IMR-90 (cell line): ENCODE measurements at regions not wholly inside any gene's neighbourhood (a gene's known extent, or its start where the extent isn't known, plus 50 kb on each side); places are given as distances from the start of the nearest gene placed in this dataset.

Experiments used
- ATAC-seq: fragments of 200-7000 bp; cut with Tn5 transposase; 2 replicates; pipeline ENCODE4 v1.9.1; 2020; ENCODE audit warnings: low read depth, mild to moderate bottlenecking, moderate library complexity
- BruUV-seq: library from RNA; stranded (reverse); fragments of 400-500 nt; replicated peaks from 2 replicates; lab custom pipeline; 2021; lab: Mats Ljungman, UMichigan
- CTCF ChIA-PET: fragments of 300-600 bp; formaldehyde crosslinking; extraction: SDS; loops from one replicate; lab custom pipeline; 2021; ENCODE audit warnings: antibody characterized with exemption; lab: Yijun Ruan, JAX
- POLR2A ChIA-PET: fragments of 300-600 bp; sonication (Branson Sonifier 250); formaldehyde crosslinking; loops from one replicate; lab custom pipeline; 2022; ENCODE audit warnings: antibody characterized with exemption; ENCODE audit not compliant: unreplicated experiment; lab: Charles Lee
- DNase-seq: peaks from one replicate; pipeline ENCODE4 v3.0.0; 2013
- H2AFZ ChIP-seq: replicated peaks from 2 replicates; pipeline ENCODE3; 2013; ENCODE audit warnings: low read length, mild to moderate bottlenecking; ENCODE audit not compliant: poor library complexity
- H2AK5ac ChIP-seq: 2 replicates; pipeline ENCODE4 v1.6.1; 2013; ENCODE audit warnings: low read depth, low read length, inconsistent platforms
- H2AK9ac ChIP-seq: replicated peaks from 2 replicates; pipeline ENCODE3; 2013; ENCODE audit warnings: mild to moderate bottlenecking, low read depth, low read length, moderate library complexity; ENCODE audit not compliant: poor library complexity
- H2BK120ac ChIP-seq: 2 replicates; pipeline ENCODE4 v1.6.1; 2013; ENCODE audit warnings: low read depth, low read length, inconsistent platforms
- H2BK15ac ChIP-seq: 3 replicates; pipeline ENCODE4 v1.6.1; 2013; ENCODE audit warnings: low read depth, low read length, inconsistent platforms
- H2BK20ac ChIP-seq: 2 replicates; pipeline ENCODE4 v1.6.1; 2013; ENCODE audit warnings: low read depth, mild to moderate bottlenecking, inconsistent platforms, low read length, moderate library complexity
- H2BK5ac ChIP-seq: 2 replicates; pipeline ENCODE4 v1.6.1; 2013; ENCODE audit warnings: mild to moderate bottlenecking, low read depth, low read length, inconsistent platforms; ENCODE audit not compliant: poor library complexity, severe bottlenecking
- H3K14ac ChIP-seq: replicated peaks from 2 replicates; pipeline ENCODE4 v1.6.1; 2013; ENCODE audit warnings: low read depth, low read length, inconsistent platforms
- H3K18ac ChIP-seq: 2 replicates; pipeline ENCODE4 v1.6.1; 2013; ENCODE audit warnings: low read depth, low read length, control low read depth
- H3K23ac ChIP-seq: 2 replicates; pipeline ENCODE4 v1.6.1; 2013; ENCODE audit warnings: low read depth, low read length, inconsistent platforms
- H3K27ac ChIP-seq: 2 replicates; pipeline ENCODE4 v1.5.1; 2013; ENCODE audit warnings: mild to moderate bottlenecking, control low read depth, low read length; ENCODE audit not compliant: insufficient read depth
- H3K27me3 ChIP-seq: 2 replicates; pipeline ENCODE4 v1.6.1; 2013; ENCODE audit warnings: low read length; ENCODE audit not compliant: control insufficient read depth, insufficient read depth
- H3K36me3 ChIP-seq: 2 replicates; pipeline ENCODE4 v1.6.1; 2013; ENCODE audit warnings: low read length, mixed read lengths; ENCODE audit not compliant: control insufficient read depth, insufficient read depth
- H3K4ac ChIP-seq: 2 replicates; pipeline ENCODE4 v1.6.1; 2013; ENCODE audit warnings: low read depth, low read length, inconsistent platforms
- H3K4me1 ChIP-seq: 2 replicates; pipeline ENCODE4 v1.6.1; 2013; ENCODE audit warnings: low read length, mixed read lengths; ENCODE audit not compliant: control insufficient read depth, insufficient read depth
- H3K4me2 ChIP-seq: 2 replicates; pipeline ENCODE4 v1.6.1; 2013; ENCODE audit warnings: low read depth, mild to moderate bottlenecking, control low read depth, low read length, moderate library complexity
- H3K4me3 ChIP-seq: 2 replicates; pipeline ENCODE4 v1.5.1; 2013; ENCODE audit warnings: low read depth, mild to moderate bottlenecking, control low read depth, low read length, moderate library complexity; ENCODE audit not compliant: insufficient read depth
- H3K56ac ChIP-seq: 2 replicates; pipeline ENCODE4 v1.6.1; 2013; ENCODE audit warnings: low read length, inconsistent platforms; ENCODE audit not compliant: insufficient read depth; ENCODE audit errors: extremely low read depth
- H3K79me1 ChIP-seq, 2 experiments: 2 replicates each; pipeline ENCODE4 v1.6.1; 2013; ENCODE audit warnings: low read length in 2 of 2, inconsistent platforms in 1 of 2, low read depth in 1 of 2
- H3K9ac ChIP-seq: 2 replicates; pipeline ENCODE4 v1.6.1; 2013; ENCODE audit warnings: low read depth, low read length, control low read depth
- H3K9me1 ChIP-seq: 2 replicates; pipeline ENCODE4 v1.6.1; 2013; ENCODE audit warnings: low read length, inconsistent platforms; ENCODE audit not compliant: insufficient read depth
- H3K9me3 ChIP-seq: 2 replicates; pipeline ENCODE4 v1.6.1; 2013; ENCODE audit warnings: low read length; ENCODE audit not compliant: control insufficient read depth, insufficient read depth
- H4K20me1 ChIP-seq: 2 replicates; pipeline ENCODE4 v1.6.1; 2013; ENCODE audit warnings: low read length, inconsistent platforms; ENCODE audit not compliant: insufficient read depth
- H4K5ac ChIP-seq: 2 replicates; pipeline ENCODE4 v1.6.1; 2013; ENCODE audit warnings: mild to moderate bottlenecking, low read depth, low read length, control low read depth
- H4K8ac ChIP-seq, 2 experiments: 2 replicates each; pipeline ENCODE4 v1.6.1; 2013; ENCODE audit warnings: low read depth in 2 of 2, low read length in 2 of 2, control low read depth in 1 of 2, inconsistent platforms in 1 of 2
- H4K91ac ChIP-seq: 2 replicates; pipeline ENCODE4 v1.6.1; 2013; ENCODE audit warnings: low read depth, low read length, inconsistent platforms; ENCODE audit not compliant: insufficient read depth
- BHLHE40 ChIP-seq: fragments of 150-350 bp; IDR thresholded peaks from 2 replicates; pipeline ENCODE4 v1.6.1; 2016; ENCODE audit warnings: mild to moderate bottlenecking, low read depth, low read length
- CHD1 ChIP-seq: IDR thresholded peaks from 2 replicates; pipeline ENCODE4 v1.6.1; 2012; ENCODE audit warnings: low read depth, low read length, improper control_type of control experiment
- ELK1 ChIP-seq: fragments of 150-350 bp; IDR thresholded peaks from 2 replicates; pipeline ENCODE4 v1.6.1; 2016; ENCODE audit warnings: low read depth, mild to moderate bottlenecking, low read length, moderate library complexity, borderline replicate concordance
- FOS ChIP-seq: fragments of 150-350 bp; IDR thresholded peaks from 2 replicates; pipeline ENCODE4 v1.6.1; 2016; ENCODE audit warnings: low read depth, low read length
- MAFK ChIP-seq: IDR thresholded peaks from 2 replicates; pipeline ENCODE4 v1.6.1; 2012; ENCODE audit warnings: low read depth, low read length, improper control_type of control experiment
- NFE2L2 ChIP-seq: fragments of 150-350 bp; IDR thresholded peaks from 2 replicates; pipeline ENCODE4 v1.6.1; 2016; ENCODE audit warnings: low read depth, mild to moderate bottlenecking, low read length
- RCOR1 ChIP-seq: IDR thresholded peaks from 2 replicates; pipeline ENCODE4 v1.6.1; 2012; ENCODE audit warnings: mild to moderate bottlenecking, low read length, improper control_type of control experiment; ENCODE audit not compliant: insufficient replicate concordance
- SMC3 ChIP-seq: fragments of 150-350 bp; IDR thresholded peaks from 2 replicates; pipeline ENCODE4 v1.6.1; 2016; ENCODE audit warnings: low read depth, mild to moderate bottlenecking, antibody characterized with exemption, low read length, moderate library complexity
- WGBS, 2 experiments: methylation state at CpG; one replicate each; pipeline versions ENCODE4 v1.1.5 to v1.1.7; 2013; ENCODE audit warnings: missing lambda C conversion rate in 2 of 2; ENCODE audit not compliant: insufficient read length in 1 of 2; ENCODE audit errors: extremely low coverage in 2 of 2; 5-methylcytosine and 5-hydroxymethylcytosine counted together
- dilution Hi-C: fragments of 300-500 bp; cut with HindIII; formaldehyde crosslinking; loops from one replicate; pipeline ENCODE4 v1.14.3; 2018; ENCODE audit warnings: low sequenced_read_pairs; ENCODE audit not compliant: unreplicated experiment
- in situ Hi-C: fragments of 300-500 bp; cut with MboI; formaldehyde crosslinking; loops from 3 replicates; pipeline ENCODE4 v1.14.3; 2019; ENCODE audit warnings: low sequenced_read_pairs, inconsistent platforms, mixed read lengths
- intact Hi-C: fragments of 100-400 bp; cut with micrococcal nuclease; formaldehyde crosslinking; loops from 2 replicates; pipeline ENCODE4 v1.10.0; 2022

DNA sequence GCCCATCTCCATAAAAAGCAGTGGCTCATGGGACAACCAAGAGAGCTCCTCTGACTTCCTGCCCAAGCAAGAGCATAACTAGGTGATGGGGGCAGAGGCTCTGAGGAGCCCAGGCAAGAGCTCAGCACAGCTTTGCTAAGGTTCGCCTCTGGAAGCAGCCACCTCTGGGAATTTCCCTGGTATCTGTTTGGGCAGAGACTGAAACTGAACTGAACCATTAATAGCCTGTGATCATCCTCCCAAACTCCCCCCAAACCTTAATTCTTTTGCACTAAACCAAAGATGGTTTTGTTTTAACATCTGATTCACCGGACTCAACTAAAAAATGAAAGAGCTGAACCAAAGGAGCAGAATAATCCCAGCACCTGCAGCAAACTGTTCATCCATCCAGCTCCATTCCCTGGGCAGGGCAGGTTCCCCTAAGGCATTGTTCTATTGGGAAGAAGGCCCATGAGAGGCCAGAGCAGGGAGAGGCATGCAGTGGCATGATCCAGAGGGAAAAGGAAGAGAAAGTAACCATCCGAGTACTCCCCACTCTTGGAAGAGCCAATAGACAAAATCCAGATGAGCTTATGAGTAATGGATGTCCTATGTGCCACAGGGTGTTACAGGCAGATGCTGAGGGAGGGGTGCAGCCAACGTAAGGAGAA lies 77.8 kb upstream of the KAZN start:
- DNase-seq: no peak
- H3K79me1 ChIP-seq: no peaks in the 10 kb centered on the region
- H3K4me3 ChIP-seq: no peak overlapping the region
- H3K9me3 ChIP-seq: no peaks in the 10 kb centered on the region
- H3K4ac ChIP-seq: no peak overlapping the region
- H3K9ac ChIP-seq: no peak overlapping the region
- H2AK5ac ChIP-seq: peak overlapping the region; percentile 11; the same call in 1 of the 2 replicates
- peak overlapping the region; percentile 60; the same call in 1 of the 2 replicates for H4K5ac ChIP-seq
- peak overlapping the region; percentile 3; the same call in 1 of the 2 replicates for H2BK20ac ChIP-seq
- H3K14ac ChIP-seq: no peak overlapping the region
- dilution Hi-C loops: no loop called here
- H4K20me1 ChIP-seq: no peaks in the 10 kb centered on the region
- H2AFZ ChIP-seq: peak overlapping the region; percentile 1
- ATAC-seq: no peak
- H3K23ac ChIP-seq: no peak overlapping the region
- no peaks in the 10 kb centered on the region for H3K27me3 ChIP-seq
- ChIA-PET POLR2A (no interaction called here), CTCF (no interaction called here)
- H3K56ac ChIP-seq: no peak overlapping the region
- no peak overlapping the region; the same call in 2 of the 3 replicates for H2BK15ac ChIP-seq
- no peak overlapping the region for H2AK9ac ChIP-seq
- WGBS, 2 experiments: 100% methylated on average over 1 of the region's 4 CpGs; no CpG with 5 or more reads in 1 of the 2 experiments
- H3K9me1 ChIP-seq: no peaks in the 10 kb centered on the region
- peak overlapping the region in 1 of 2 experiments; percentile 53; a peak in 2 of 4 replicates for H4K8ac ChIP-seq
- H4K91ac ChIP-seq: no peak overlapping the region
- intact Hi-C loops: no loop called here
- TF ChIP-seq NFE2L2 (no peak), SMC3 (no peak), FOS (no peak), RCOR1 (no peak), ELK1 (no peak), BHLHE40 (no peak), MAFK (no peak), CHD1 (no peak)
- peaks cover 27% of the 10 kb centered on the region for H3K4me1 ChIP-seq
- no peak overlapping the region for H3K4me2 ChIP-seq
- peak overlapping the region; percentile 68; the same call in 1 of the 2 replicates for H3K27ac ChIP-seq
- H3K18ac ChIP-seq: peak overlapping the region; percentile 67; the same call in 1 of the 2 replicates
- in situ Hi-C loops: no loop called here
- BruUV-seq: no TSS peak
- no peak overlapping the region for H2BK5ac ChIP-seq
- no peak overlapping the region; the same call in 1 of the 2 replicates for H2BK120ac ChIP-seq
- no peaks in the 10 kb centered on the region for H3K36me3 ChIP-seq
